A673 (cell line): ENCODE measurements at regions not wholly inside any gene's neighbourhood (a gene's known extent, or its start where the extent isn't known, plus 50 kb on each side); places are given as distances from the start of the nearest gene placed in this dataset.

Experiments used
- BruUV-seq: library from RNA; stranded (reverse); fragments of 400-500 nt; replicated peaks from 2 replicates; lab custom pipeline; 2021; lab: Mats Ljungman, UMichigan
- CTCF ChIA-PET: fragments of 300-600 bp; sonication (Branson Sonifier 250); formaldehyde crosslinking; loops from one replicate; lab custom pipeline; 2022; ENCODE audit warnings: antibody characterized with exemption; lab: Charles Lee
- POLR2A ChIA-PET: fragments of 300-600 bp; sonication (Branson Sonifier 250); formaldehyde crosslinking; loops from one replicate; lab custom pipeline; 2022; ENCODE audit warnings: antibody characterized with exemption; ENCODE audit not compliant: low non-redundant PET; lab: Charles Lee
- DNase-seq: peaks from one replicate; pipeline ENCODE4 v3.0.0-alpha.2; 2015; ENCODE audit warnings: low spot score
- H3K27ac ChIP-seq: fragments of 200-600 bp; sonication (generic); 2 replicates; pipeline ENCODE4 v1.5.1; 2016; ENCODE audit warnings: mixed run types, low read depth, mild to moderate bottlenecking, mixed read lengths, antibody characterized with exemption, low read length; ENCODE audit not compliant: poor library complexity, severe bottlenecking
- H3K27me3 ChIP-seq: fragments of 200-600 bp; sonication (generic); replicated peaks from 2 replicates; pipeline ENCODE4 v1.6.1; 2017; ENCODE audit warnings: mixed run types, low read depth, mild to moderate bottlenecking, mixed read lengths, antibody characterized with exemption, low read length; ENCODE audit not compliant: insufficient read depth, poor library complexity
- H3K36me3 ChIP-seq: fragments of 200-600 bp; sonication (generic); 2 replicates; pipeline ENCODE4 v1.6.1; 2016; ENCODE audit warnings: mixed run types, mild to moderate bottlenecking, mixed read lengths, antibody characterized with exemption, low read length; ENCODE audit not compliant: insufficient read depth, poor library complexity, severe bottlenecking
- H3K4me1 ChIP-seq: fragments of 200-600 bp; sonication (generic); 2 replicates; pipeline ENCODE4 v1.6.1; 2017; ENCODE audit warnings: mixed run types, mild to moderate bottlenecking, mixed read lengths, antibody characterized with exemption, low read length; ENCODE audit not compliant: insufficient read depth, poor library complexity, severe bottlenecking
- H3K4me3 ChIP-seq: fragments of 200-600 bp; sonication (generic); 2 replicates; pipeline ENCODE4 v1.5.1; 2016; ENCODE audit warnings: low read depth, mixed run types, mild to moderate bottlenecking, mixed read lengths, low read length; ENCODE audit not compliant: poor library complexity, severe bottlenecking
- H3K9me3 ChIP-seq: fragments of 200-600 bp; sonication (generic); 2 replicates; pipeline ENCODE4 v1.6.1; 2016; ENCODE audit warnings: mixed run types, low read depth, mild to moderate bottlenecking, mixed read lengths, antibody characterized with exemption, low read length; ENCODE audit not compliant: poor library complexity, severe bottlenecking
- EZH2 ChIP-seq: fragments of 200-600 bp; sonication (generic); IDR thresholded peaks from 2 replicates; pipeline ENCODE4 v1.6.1; 2017; ENCODE audit warnings: borderline replicate concordance, low read depth, mild to moderate bottlenecking, mixed read lengths, antibody characterized with exemption, low read length; ENCODE audit not compliant: poor library complexity, severe bottlenecking
- intact Hi-C: fragments of 100-400 bp; cut with micrococcal nuclease; formaldehyde crosslinking; loops from one replicate; pipeline ENCODE4 v1.10.0; 2022; ENCODE audit not compliant: unreplicated experiment
- TF ChIP-seq, protein P1 (sequence below): fragments of 300-800, 200-600 bp; sonication (generic); conservative IDR thresholded peaks from 2 replicates; pipeline ENCODE4 v1.5.1; 2017; ENCODE audit warnings: low read depth, mild to moderate bottlenecking, antibody characterized with exemption, low read length, moderate library complexity, mixed read lengths

DNA sequence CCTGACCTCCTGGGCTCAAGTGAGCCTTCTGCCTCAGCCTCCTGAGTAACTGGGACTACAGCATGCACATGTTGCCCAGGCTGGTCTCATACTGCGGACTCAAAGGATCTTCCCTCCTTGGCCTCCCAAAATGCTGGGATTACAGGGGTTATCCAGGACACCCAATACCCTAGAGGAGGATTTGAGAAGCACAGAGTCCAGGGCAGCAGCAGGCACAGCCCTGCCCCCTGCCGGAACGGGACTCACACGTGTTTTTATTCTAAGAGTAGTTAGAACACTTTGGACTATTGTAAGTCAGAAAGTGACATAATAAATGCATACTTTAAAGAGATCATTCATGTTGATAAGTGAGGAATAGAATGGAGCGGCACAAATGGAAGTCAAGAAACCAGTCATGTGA lies 80.2 kb downstream of the C6orf118 start:
- H3K4me3 ChIP-seq = no peak overlapping the region
- H3K4me1 ChIP-seq = no peaks in the 10 kb centered on the region
- no peaks in the 10 kb centered on the region for H3K36me3 ChIP-seq
- no TSS peak for BruUV-seq
- CTCF ChIA-PET = no interaction called here
- H3K27ac ChIP-seq = no peak overlapping the region
- intact Hi-C loops = no loop called here
- no peaks in the 10 kb centered on the region for H3K9me3 ChIP-seq
- POLR2A ChIA-PET = no interaction called here
- peak; percentile 26 for DNase-seq
- TF ChIP-seq EZH2 = no peak
- TF ChIP-seq, protein P1, sequence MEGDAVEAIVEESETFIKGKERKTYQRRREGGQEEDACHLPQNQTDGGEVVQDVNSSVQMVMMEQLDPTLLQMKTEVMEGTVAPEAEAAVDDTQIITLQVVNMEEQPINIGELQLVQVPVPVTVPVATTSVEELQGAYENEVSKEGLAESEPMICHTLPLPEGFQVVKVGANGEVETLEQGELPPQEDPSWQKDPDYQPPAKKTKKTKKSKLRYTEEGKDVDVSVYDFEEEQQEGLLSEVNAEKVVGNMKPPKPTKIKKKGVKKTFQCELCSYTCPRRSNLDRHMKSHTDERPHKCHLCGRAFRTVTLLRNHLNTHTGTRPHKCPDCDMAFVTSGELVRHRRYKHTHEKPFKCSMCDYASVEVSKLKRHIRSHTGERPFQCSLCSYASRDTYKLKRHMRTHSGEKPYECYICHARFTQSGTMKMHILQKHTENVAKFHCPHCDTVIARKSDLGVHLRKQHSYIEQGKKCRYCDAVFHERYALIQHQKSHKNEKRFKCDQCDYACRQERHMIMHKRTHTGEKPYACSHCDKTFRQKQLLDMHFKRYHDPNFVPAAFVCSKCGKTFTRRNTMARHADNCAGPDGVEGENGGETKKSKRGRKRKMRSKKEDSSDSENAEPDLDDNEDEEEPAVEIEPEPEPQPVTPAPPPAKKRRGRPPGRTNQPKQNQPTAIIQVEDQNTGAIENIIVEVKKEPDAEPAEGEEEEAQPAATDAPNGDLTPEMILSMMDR = peak; percentile 41; the same call in 1 of the 2 replicates
- H3K27me3 ChIP-seq = no peaks in the 10 kb centered on the region

DNA sequence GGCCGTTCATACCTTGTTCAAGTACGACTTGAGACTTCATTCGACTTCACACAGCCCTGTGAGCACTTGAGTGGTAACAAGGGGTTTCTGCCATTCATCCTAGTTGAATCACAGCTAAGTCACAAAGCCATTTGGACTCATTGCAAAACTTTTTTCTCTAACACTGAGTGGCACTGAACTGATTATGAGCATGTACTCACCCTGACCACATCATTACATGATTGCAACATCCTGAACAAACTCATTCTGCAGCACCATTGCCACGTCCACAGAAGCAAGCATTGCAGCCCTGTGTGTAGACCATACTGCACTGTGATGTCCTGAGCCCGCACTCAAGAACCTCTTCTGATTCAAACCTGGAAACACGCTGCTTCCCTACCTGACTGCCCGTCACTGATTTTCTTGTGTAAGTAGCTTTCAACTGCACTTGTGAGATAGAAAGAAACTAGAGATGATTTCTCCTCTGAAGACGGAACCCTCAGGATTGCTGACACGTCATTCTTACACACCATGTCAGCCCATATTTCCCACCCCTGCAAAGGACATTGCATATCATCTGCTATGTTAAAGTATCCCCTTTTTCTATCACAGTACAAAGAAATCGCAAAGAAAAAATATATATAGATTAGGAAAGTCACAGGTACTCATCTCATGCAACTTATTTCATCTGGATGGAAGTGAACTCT lies 81.6 kb downstream of the C6orf118 start:
- H3K27me3 ChIP-seq = no peaks in the 10 kb centered on the region
- H3K27ac ChIP-seq = no peak overlapping the region
- TF ChIP-seq EZH2 = no peak
- TF ChIP-seq, protein P1 = no peak
- no peaks in the 10 kb centered on the region for H3K9me3 ChIP-seq
- H3K36me3 ChIP-seq = no peaks in the 10 kb centered on the region
- no TSS peak for BruUV-seq
- H3K4me3 ChIP-seq = no peak overlapping the region
- intact Hi-C loops = no loop called here
- POLR2A ChIA-PET = no interaction called here
- CTCF ChIA-PET = no interaction called here
- H3K4me1 ChIP-seq = no peaks in the 10 kb centered on the region
- no peak for DNase-seq

- H3K4me1 ChIP-seq = no peaks in the 10 kb centered on the region
- H3K4me3 ChIP-seq = no peak overlapping the region
- intact Hi-C loops = no loop called here
- no peak for TF ChIP-seq EZH2
- TF ChIP-seq, protein P1 = no peak
- no peaks in the 10 kb centered on the region for H3K36me3 ChIP-seq
- no peak for DNase-seq
- no peak overlapping the region for H3K27ac ChIP-seq
- CTCF ChIA-PET = no interaction called here
- POLR2A ChIA-PET = no interaction called here
- H3K27me3 ChIP-seq = peaks cover 3% of the 10 kb centered on the region
- no TSS peak for BruUV-seq
- H3K9me3 ChIP-seq = no peaks in the 10 kb centered on the region
Measured at GRCh38 chr6:165223736-165224135, 85.7 kb downstream of the C6orf118 start.
